NCI-H345 (cell line): ENCODE measurements at regions not wholly inside any gene's neighbourhood (a gene's known extent, or its start where the extent isn't known, plus 50 kb on each side); places are given as distances from the start of the nearest gene placed in this dataset.

ENCODE experiments used
- DNase-seq: peaks from one replicate; lab custom pipeline; 2025; lab: John Stamatoyannopoulos, UW

DNA sequence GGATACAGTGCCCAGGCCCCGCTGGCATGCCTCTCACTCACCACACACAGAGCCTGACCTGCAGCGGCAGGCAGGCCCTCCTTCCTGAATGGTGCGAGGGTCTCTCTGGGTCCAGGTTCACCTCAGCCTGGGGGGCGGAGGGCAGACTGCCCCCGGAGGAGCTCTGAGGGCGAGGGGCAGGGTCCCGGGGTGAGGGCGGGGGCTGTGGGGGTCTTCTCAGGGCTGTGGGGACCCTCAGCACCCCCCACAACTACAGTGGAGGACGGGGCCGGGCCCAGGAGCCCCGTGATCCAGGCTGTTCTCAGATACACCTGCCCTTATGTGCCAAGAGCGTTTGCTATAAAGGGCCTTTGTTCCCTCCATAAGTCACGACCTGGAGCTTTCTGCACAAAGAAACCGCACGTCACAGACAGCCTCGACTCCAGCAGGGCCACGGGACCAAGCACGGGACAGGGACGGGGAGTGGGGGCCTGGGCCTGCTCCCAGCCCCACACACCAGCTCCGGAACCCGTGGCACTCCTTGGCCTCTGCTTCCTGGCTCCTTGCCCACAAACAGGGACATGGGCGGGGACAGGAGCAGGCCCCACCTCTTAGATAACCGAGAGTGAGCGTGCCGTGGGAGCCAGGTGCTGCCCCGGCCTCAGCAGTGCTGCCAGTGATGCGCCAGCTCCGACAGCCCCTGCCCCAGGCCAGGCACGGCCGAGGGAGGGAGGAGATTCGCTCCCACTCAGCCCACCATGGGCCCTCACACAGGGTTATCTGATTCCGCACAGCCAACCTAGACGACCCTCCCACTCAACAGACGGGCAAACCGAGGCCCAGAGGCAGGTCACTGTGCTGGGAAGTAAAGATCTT, 101.9 kb downstream of the RFLNA start:
- DNase-seq: peak; percentile 17

DNA sequence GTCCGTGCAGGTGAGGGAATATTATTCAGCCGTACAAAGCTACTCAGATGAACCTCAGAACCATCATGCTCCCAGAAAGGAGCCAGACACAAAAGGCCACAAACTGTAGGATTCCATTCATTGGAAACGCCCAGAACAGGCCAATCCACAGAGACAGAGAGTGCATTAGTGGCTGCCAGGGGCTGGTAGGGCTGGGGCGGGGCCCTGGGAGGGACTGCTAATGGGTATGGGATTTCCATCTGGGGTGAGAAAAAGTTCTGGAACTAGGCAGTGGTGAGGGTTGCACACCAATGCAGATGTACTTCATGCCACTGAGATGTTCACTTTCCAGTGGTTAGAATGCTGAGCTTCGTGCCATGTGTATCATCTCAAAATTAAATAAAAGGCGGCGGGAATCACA, 101.1 kb downstream of the RFLNA start:
- DNase-seq: no peak

DNA sequence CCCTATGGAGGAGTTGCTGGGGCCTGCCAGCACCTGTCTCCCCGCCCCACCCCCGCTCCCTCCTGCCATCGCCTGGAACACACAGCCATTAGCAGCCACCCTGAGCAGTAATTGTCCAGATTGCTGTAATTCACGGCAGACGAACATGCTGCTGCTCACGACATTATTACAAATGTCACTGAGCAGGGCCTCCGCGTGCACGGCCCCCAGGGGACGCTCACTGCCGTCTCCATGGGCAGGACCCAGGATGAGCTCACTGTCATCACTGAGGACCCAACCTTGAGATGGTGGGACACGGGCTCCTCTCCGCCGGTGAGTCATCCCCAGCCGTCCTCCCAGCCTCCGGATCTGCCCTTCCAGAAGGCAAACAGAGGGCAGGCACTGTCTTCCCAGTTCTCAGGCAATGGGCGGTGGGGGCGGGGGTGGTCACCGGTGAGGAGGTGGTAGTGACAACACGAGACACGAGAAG, 100.4 kb downstream of the RFLNA start:
- DNase-seq: peak; percentile 66

DNA sequence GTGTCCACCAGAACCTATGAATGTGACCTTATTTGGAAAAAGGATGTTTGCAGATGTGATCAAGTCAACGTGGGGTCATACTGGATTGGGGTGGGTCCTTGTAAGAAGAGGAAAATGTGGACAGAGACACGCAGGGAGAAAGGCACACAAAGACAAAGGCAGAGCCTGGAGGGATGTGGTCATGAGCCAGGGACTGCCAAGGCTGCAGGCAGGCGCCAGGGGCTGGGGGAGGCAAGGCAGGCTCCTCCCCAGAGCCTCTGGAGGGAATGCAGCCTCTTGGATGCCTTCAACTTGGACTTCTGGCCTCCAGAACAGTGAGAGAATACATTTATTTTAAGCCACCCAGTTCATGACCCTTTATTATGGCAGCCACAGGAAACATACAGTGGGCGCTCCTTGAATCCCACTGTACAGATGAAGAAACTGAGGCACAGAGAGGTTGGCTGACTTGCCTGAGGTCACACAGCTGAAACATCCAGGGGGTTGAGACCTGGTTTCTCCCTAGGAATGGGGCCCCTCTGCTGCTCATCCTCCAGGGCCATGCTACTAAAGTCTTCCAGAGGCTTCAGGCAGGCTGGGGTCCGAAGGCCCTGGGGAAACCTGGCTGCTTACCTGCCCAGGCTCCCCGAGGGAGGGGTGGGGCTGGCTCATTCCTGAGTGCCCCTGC, 99.7 kb downstream of the RFLNA start:
- DNase-seq: no peak

DNA sequence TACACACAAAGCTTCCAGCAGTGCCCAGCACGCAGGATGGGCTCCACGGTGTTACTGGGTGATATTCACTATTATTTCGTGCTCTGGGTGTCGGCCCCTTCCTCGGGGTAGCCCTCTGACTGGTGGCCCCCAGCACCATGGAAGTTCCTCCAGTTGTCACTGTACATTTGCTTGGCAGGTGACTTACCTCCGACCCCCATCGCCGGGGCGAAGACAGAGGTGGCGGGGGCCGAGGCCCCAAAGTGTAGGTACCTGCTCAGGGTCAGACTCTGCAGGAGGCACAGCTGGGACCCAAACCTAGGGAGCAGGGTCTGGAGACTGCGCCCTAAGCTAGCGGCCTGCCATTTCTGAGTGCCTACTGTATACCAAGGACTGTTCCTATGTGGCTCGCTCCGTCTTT, 98.9 kb downstream of the RFLNA start:
- DNase-seq: no peak

- no peak for DNase-seq
Measured at GRCh38 chr12:124393414-124393790, 98.5 kb downstream of the RFLNA start.

DNA sequence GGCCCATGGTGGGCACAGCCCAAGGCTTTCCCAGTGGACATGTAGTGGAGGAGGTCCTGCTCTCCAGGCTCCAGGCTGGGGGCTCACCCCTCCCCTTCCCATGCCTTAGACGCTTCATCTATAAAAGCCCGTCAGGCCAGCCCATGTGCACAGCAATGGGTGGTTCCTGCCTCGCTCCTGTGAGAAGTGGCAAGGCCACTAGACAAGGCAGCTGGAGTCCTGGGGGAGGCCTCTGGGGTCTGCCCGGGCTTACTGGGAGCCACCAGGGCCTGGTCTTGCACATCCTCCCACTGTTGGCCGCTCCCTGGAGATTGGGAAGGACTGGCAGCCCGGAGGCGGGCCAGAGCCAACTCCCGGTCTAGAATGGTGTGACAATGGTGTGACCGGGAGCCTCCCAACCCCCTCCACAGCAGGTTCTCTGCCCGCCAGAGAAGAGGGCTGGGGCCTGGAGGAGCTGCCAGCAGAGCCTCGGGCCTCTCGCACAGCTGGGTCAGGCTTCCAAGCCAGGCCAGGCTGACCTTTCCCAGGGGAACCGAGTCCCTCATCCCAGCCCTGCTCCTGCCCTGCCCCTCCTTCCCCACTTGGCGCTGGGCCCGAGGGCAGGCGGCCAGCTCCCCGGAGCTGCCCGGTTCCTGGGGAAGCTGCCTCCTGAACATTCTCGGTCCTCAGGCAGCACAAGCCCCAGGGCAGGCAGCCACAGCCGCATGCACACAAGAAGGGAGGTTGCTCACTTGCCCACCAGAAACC, 97.9 kb downstream of the RFLNA start:
- DNase-seq: peak; percentile 68

DNA sequence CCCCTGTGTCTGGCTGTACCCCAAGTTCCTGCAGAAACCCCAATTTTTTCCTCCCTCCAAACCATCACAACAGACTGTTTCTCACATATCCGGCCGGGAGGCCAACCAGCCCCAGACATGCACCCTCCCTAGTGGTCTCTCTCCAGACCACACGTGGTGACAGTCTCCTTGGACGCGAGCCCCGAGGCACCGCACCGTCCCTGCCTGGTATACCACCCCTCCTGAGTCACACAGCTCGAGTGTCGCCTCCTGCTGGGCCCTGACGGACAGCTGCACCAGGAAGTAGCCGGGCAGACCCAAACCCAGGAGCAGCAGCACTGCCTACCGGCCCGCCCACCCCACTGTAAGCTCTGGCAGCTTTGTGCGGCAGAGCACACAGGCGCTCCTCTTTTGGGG, 97.4 kb downstream of the RFLNA start:
- peak; percentile 50 for DNase-seq

DNA sequence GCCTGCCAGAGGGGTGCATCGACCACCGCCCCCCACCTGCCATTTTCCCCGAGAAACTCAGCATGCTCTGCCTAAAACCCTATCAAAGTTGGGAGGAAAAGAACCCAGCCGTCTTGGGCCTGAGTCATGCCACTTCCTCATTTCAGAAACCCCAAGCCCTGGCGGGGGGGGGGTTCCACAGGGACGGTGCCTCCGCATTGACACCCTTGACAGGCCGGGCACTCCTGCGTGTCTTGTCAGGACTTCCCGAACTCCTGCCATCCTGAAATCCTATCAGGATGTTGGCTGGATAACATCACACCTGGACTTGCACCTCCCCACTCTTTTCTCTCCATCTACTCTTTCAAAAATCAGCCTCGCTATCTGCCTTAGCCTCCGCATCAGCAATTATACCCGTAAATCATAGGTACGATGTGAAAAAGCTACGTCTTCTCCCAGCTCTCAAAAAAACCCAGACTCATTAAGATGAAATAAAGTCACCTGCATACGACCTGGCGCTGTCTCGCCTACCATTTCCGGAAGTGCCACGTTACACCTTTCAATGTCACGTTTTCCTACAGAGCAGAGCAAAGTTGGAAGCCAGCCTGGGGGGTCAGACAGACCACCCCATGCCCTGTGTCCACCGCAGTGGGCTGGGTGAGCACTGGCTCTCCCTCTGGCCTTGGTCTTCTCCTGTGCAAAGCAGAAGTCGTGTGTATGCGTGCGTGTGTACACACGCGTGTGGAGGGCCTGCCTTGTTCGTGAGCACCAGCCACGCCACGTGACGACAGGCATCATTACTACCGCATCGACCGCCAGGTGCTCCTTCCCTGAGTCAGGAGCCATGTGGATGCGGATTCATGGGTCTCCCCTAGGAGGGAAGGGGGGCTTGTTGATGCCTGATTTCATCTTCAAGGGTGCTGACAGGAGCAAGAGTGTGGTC, 96.7 kb downstream of the RFLNA start:
- no peak for DNase-seq

GRCh38 chr12:124390442-124391097, 95.7 kb downstream of the RFLNA start:
- DNase-seq: no peak

- no peak for DNase-seq
Measured at GRCh38 chr12:124389725-124390441, 95.0 kb downstream of the RFLNA start.

DNA sequence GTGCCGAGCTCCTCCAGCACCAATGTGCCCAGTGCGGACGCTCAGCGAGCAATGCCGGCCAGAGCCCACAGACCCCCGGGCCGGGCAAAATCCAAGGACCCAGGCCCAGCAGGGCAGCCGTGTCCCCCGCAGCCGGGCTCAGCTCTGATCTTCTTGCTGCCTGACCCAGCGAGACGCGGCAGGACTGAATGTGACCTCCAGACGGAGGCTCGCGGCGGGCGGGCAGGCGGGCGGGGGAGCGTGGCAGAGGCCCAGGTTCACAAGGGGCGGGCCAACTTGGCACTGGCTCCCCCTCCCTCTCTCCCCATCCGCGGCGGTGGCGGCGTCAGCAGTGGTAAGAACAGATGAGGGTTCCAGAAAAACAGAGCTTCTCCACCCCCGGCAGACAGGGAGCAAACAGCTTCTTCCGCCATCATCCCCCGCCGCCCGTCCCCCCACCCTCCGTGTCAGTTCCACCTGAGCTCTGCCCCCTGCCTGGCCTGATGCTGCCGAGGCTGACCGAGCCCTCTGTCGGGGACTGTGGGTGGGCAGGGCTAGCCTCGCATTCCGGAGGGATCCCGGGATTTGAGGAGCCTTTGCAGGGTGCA, 94.3 kb downstream of the RFLNA start:
- no peak for DNase-seq

DNA sequence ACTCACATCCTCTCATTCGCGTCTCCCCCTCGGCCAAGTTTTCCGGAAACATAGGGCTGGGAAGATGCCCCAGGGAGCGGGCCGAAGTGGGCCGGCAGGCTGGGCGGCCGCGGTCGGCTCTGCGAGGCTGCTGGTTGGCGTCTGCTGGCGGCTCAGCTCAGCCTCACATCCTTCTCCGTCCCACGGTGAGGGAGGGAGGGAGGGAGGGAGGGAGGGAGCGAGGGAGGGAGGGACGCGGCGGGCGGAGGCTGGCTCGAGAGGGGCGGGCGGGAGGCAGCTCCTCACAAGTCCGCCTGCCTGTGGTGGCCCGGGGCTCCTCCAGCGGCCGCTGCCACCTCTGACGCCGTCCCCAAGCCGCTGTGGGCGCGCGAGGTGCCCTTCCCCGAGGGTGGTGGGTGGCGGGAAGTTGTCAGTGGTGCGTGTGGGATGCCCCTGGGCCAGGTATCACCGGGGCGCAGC, 93.8 kb downstream of the RFLNA start:
- no peak for DNase-seq

- DNase-seq: no peak
Measured at GRCh38 chr12:124388038-124388671, 93.3 kb downstream of the RFLNA start.

GRCh38 chr12:124387528-124387911, 92.6 kb downstream of the RFLNA start:
- no peak for DNase-seq

DNA sequence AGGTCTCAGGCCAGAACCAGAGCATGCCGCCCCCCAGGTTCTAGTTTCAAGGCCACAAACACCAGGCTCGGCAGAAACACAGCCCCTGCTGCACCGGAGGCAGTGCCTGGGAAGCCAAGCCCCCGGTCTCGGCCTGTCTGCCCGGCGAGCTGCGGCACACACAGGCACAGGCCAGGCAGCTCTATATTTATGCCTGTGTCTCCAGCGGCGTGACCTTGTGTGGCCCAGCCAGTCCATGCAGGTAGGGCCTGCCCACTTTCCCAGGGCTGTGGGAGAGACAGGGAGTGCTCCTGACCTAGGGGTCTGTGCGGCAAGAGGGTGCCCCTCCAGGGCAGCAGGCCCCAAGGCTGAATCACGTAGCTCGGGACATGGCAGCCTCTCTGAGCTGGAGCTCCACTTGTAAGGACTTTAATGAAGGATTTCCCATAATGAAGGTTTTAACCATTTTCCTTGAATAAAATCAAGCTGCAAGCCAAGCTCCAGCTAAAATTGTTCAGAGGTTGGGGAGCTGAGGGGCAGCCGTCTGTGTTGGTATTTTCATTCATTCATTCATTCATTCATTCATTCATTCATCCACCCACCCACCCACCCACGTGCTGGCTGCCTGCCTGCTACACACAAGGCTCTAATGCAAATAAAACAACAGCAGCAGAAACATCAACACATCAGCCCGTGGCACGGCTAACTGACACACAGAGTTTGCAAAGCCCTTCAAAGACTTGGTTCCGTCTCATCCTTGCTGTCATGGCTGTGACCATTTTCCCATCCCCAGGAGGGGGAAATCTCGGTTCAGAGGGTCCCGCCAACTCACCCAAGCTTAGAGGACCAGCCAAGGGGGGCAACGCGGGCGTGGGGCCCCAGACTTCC, 92.0 kb downstream of the RFLNA start:
- no peak for DNase-seq

DNA sequence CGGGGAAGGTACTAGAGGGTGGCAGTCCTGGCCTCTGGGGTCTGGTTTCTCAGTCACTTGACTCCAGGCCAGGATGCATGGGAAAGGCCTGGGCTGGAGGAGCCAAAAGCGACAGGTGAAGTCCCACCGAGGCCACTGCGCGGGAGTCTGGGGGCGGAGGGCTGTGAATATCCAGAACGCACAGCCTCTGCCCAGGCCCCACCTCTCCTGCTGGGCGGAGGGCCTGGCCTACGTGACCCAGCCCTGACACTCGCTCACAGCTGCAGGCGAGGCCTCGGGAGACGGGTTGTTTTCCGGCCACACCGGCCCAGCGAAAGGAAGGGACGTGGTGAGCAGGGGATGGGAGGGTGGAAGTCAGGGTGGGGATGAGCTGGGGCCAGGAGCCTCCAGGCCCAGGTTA, 91.2 kb downstream of the RFLNA start:
- no peak for DNase-seq

DNA sequence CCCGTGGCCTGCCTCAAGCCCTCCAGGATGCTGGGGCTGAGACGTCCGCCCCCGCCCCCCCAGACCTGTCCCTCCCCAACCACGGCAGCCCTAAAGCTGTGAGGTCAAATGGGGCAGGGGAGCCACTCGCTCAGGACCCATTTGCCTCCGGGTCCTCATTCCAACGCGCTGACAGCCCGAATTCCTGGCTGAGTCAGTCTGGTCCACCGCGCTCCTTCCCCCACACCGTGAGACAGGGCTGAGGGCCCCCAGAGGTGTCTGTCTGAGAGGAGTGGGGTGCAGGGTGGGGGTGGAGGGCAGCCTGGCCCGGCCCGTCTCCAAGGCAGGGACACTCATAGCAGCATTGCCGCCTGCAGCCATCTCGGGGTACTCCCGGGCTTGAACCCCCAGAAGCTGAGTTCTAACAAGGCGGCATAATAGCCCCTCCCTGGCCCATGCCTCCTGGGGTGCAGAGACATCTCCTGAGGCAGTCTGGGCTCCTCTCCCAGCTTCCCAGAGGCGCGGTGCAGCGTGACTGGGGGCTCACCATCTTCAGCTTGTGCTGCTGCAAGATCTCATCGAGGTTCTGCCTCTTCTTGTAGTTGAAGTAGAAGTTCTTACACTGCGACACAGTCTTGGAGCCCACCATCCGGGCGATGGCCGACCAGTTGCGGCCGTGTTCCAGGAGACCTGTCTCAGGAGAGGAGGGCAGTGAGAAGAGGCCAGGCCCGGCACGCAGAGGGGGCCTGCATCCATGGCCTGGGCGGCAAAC, 90.5 kb downstream of the RFLNA start:
- no peak for DNase-seq
